GM08714 (cell line): ENCODE measurements at regions not wholly inside any gene's neighbourhood (a gene's known extent, or its start where the extent isn't known, plus 50 kb on each side); places are given as distances from the start of the nearest gene placed in this dataset.

Experiments used
- H3K4me3 ChIP-seq: fragments of 200-500 bp; sonication (Bioruptor generic); 2 replicates; pipeline ENCODE4 v1.5.1; 2014; ENCODE audit warnings: mild to moderate bottlenecking, low read length, inconsistent platforms
- ZNF274 ChIP-seq: IDR thresholded peaks from 2 replicates; pipeline ENCODE4 v1.6.1; 2012; ENCODE audit warnings: mild to moderate bottlenecking, low read depth, low read length

- no peak overlapping the region for H3K4me3 ChIP-seq
- no peak for TF ChIP-seq ZNF274
These were observed 717.3 kb downstream of the MRPL39 start for GRCh38 chr21:24890021-24890420.

- no peak for TF ChIP-seq ZNF274
These were observed 725.8 kb downstream of the MRPL39 start for GRCh38 chr21:24881506-24881905.

GRCh38 chr21:24870633-24871032 lies 736.6 kb downstream of the MRPL39 start:
- no peak for TF ChIP-seq ZNF274
- H3K4me3 ChIP-seq: no peak overlapping the region

More at GRCh38 chr21:24881506-24881905, 725.8 kb downstream of the MRPL39 start:
- H3K4me3 ChIP-seq: no peak overlapping the region

- H3K4me3 ChIP-seq: no peak overlapping the region
- TF ChIP-seq ZNF274: no peak
These were observed 737.4 kb downstream of the MRPL39 start for GRCh38 chr21:24869862-24870261.

GRCh38 chr21:24868117-24868516 lies 739.2 kb downstream of the MRPL39 start:
- no peak for TF ChIP-seq ZNF274
- no peak overlapping the region for H3K4me3 ChIP-seq

GRCh38 chr21:24861471-24861870 lies 745.8 kb downstream of the MRPL39 start:
- TF ChIP-seq ZNF274: no peak
- no peak overlapping the region for H3K4me3 ChIP-seq

- no peak for TF ChIP-seq ZNF274
- H3K4me3 ChIP-seq: no peak overlapping the region
These were observed 751.0 kb downstream of the MRPL39 start for GRCh38 chr21:24856326-24856725.

GRCh38 chr21:24852610-24853195 lies 754.6 kb downstream of the MRPL39 start:
- no peak overlapping the region for H3K4me3 ChIP-seq
- TF ChIP-seq ZNF274: no peak

- no peak overlapping the region for H3K4me3 ChIP-seq
- no peak for TF ChIP-seq ZNF274
These were observed 757.2 kb downstream of the MRPL39 start for GRCh38 chr21:24850121-24850520.

- no peak for TF ChIP-seq ZNF274
- no peak overlapping the region for H3K4me3 ChIP-seq
These were observed 762.6 kb downstream of the MRPL39 start for GRCh38 chr21:24844671-24845070.

- TF ChIP-seq ZNF274: no peak
- H3K4me3 ChIP-seq: no peak overlapping the region
These were observed 767.0 kb downstream of the MRPL39 start for GRCh38 chr21:24840287-24840686.

- no peak overlapping the region for H3K4me3 ChIP-seq
- TF ChIP-seq ZNF274: no peak
These were observed 774.3 kb downstream of the MRPL39 start for GRCh38 chr21:24832961-24833360.

- no peak overlapping the region for H3K4me3 ChIP-seq
- no peak for TF ChIP-seq ZNF274
These were observed 777.9 kb downstream of the MRPL39 start for GRCh38 chr21:24829397-24829796.

GRCh38 chr21:24826822-24827221 lies 780.5 kb downstream of the MRPL39 start:
- TF ChIP-seq ZNF274: no peak
- no peak overlapping the region for H3K4me3 ChIP-seq

- no peak for TF ChIP-seq ZNF274
- H3K4me3 ChIP-seq: no peak overlapping the region
These were observed 781.9 kb downstream of the MRPL39 start for GRCh38 chr21:24825348-24825747.

GRCh38 chr21:24824209-24824608 lies 783.1 kb downstream of the MRPL39 start:
- H3K4me3 ChIP-seq: no peak overlapping the region
- no peak for TF ChIP-seq ZNF274
